HL-60/S4 treated with retinoic acid at 250 ng/mL for 4 days and 3 days (cell line): ENCODE measurements at regions not wholly inside any gene's neighbourhood (a gene's known extent, or its start where the extent isn't known, plus 50 kb on each side); places are given as distances from the start of the nearest gene placed in this dataset.
"Not testable (repeated sequence)": the region's sequence is repeated elsewhere in the genome, so short reads cannot be mapped to it uniquely, and the experiment has no call there.

ENCODE experiments used
- in situ Hi-C: fragments of 300-500 bp; cut with MboI; formaldehyde crosslinking; loops from 2 replicates; pipeline ENCODE4 v1.7.0; 2022; ENCODE audit warnings: low sequenced_read_pairs

GRCh38 chr21:35172231-35172630 is 123.1 kb upstream of the RUNX1 start:
- in situ Hi-C loops = no loop called here

- in situ Hi-C loops = no loop called here
These were observed 122.3 kb upstream of the RUNX1 start for GRCh38 chr21:35171385-35171784.

- in situ Hi-C loops = no loop called here
These were observed 121.7 kb upstream of the RUNX1 start for GRCh38 chr21:35170818-35171217.

GRCh38 chr21:35170244-35170643 is 121.1 kb upstream of the RUNX1 start:
- in situ Hi-C loops = no loop called here

- in situ Hi-C loops = no loop called here
These were observed 120.5 kb upstream of the RUNX1 start for GRCh38 chr21:35169574-35169973.

GRCh38 chr21:35168735-35169134 is 119.6 kb upstream of the RUNX1 start:
- in situ Hi-C loops = no loop called here

GRCh38 chr21:35164971-35165483 is 115.9 kb upstream of the RUNX1 start:
- in situ Hi-C loops = no loop called here

- in situ Hi-C loops = no loop called here
These were observed 115.3 kb upstream of the RUNX1 start for GRCh38 chr21:35164380-35164779.

GRCh38 chr21:35163411-35163810 is 114.3 kb upstream of the RUNX1 start:
- in situ Hi-C loops = no loop called here

GRCh38 chr21:35162831-35163230 is 113.7 kb upstream of the RUNX1 start:
- in situ Hi-C loops = no loop called here

GRCh38 chr21:35159881-35160280 is 110.8 kb upstream of the RUNX1 start:
- in situ Hi-C loops = no loop called here

- in situ Hi-C loops = not testable (repeated sequence)
These were observed 108.3 kb upstream of the RUNX1 start for GRCh38 chr21:35157374-35157773.

- in situ Hi-C loops = no loop called here
These were observed 107.5 kb upstream of the RUNX1 start for GRCh38 chr21:35156293-35157278.

GRCh38 chr21:35154788-35155187 is 105.7 kb upstream of the RUNX1 start:
- in situ Hi-C loops = no loop called here

GRCh38 chr21:35153671-35154070 is 104.6 kb upstream of the RUNX1 start:
- in situ Hi-C loops = no loop called here

- in situ Hi-C loops = no loop called here
These were observed 101.6 kb upstream of the RUNX1 start for GRCh38 chr21:35150562-35151226.

GRCh38 chr21:35149698-35150097 is 100.6 kb upstream of the RUNX1 start:
- in situ Hi-C loops = no loop called here

- in situ Hi-C loops = no loop called here
These were observed 98.3 kb upstream of the RUNX1 start for GRCh38 chr21:35147439-35147838.

GRCh38 chr21:35145626-35146233 is 96.6 kb upstream of the RUNX1 start:
- in situ Hi-C loops = no loop called here

- in situ Hi-C loops = no loop called here
These were observed 95.9 kb upstream of the RUNX1 start for GRCh38 chr21:35144978-35145377.

GRCh38 chr21:35142036-35142815 is 93.1 kb upstream of the RUNX1 start:
- in situ Hi-C loops = no loop called here
